DLD1 (cell line): ENCODE measurements at regions not wholly inside any gene's neighbourhood (a gene's known extent, or its start where the extent isn't known, plus 50 kb on each side); places are given as distances from the start of the nearest gene placed in this dataset.
"Not testable (repeated sequence)": the region's sequence is repeated elsewhere in the genome, so short reads cannot be mapped to it uniquely, and the experiment has no call there.

Experiments used
- in situ Hi-C: cut with HindIII; loops from 2 replicates; pipeline ENCODE4 v1.10.0; 2017; ENCODE audit warnings: low sequenced_read_pairs

DNA sequence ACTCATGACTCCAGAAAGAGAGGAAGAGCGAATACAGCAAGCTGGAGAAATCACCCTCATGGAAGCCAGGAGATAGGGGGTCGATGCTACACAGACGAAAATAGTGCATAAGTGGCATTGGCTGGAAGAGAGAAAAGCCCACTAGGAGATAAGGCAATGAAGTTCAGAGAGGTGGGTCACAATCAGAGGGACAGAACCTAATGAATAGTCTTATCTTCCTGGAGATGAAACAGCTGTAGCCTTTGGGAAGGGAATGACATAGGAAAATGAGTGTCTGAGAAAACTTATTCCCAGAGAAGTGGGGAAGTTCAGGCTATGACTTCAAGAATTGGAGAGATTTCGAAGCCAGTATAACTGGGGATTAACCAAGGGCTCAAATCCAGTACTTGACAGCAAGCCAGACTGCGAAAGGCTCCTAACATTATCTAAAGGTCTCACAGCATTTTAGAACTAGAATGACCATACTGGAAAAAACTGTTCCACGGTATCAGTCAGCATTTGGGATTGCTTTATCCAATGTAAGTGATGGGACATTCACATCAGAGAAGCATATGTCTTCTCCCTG, 211.1 kb downstream of the ZNF365 start:
- in situ Hi-C loops, result no loop called here

GRCh38 chr10:62587011-62587410, 212.8 kb downstream of the ZNF365 start:
- in situ Hi-C loops, result no loop called here

DNA sequence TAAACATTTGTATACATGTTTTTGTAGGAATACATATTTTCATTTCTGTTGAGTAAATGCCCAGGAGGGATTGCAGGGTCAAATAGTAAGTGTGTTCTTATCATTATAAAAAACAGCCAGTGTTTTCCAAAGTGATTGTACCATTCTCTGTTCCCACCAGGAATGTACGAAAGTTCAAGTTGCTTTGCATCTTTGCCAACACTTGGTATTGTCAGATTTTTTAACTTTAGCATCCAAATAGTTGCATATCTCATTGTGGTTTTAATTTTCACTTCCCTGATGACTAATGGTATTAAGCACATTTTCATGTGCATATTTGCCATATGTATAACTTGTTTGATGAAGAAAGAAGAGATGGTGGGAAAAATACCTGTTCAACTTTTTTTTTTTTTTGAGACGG, 213.9 kb downstream of the ZNF365 start:
- in situ Hi-C loops, result no loop called here

DNA sequence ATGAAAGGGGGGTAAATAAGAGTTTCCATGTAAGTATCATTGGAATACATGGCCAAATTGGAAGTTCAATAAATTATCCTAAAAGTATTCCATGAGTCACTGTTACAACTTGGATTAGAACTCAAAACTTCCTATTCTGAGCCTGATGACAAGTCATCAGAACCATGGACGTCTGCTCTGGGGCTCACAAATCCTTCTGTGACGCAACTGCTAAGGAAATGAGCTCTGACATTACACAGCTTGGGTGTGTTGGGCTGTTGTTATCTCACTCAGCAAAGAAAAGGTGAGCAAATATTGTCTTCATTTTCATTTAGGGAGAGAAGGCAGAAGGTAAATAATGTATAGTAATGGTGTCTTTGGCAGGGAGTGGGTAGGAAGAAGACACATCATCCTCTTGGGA, 214.8 kb upstream of the ADO start:
- in situ Hi-C loops, result no loop called here

DNA sequence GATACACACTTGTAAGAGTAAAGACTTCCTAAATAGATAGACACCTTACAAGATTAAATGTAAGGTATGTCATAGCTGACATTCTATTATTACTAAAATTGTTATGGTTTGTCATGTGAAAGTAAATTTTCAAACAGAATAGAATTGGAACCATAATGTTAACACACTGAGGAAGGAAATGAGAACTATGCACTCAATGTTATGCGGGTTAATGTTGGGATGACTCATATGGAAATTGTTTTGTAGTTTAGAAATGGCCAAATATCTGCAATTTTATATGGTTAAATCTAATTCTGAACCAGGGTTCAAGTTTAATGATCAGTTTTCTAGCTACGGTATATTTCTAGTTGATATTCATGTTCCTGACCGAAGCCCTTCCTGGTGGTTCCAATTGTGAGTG, 214.2 kb upstream of the ADO start:
- in situ Hi-C loops, result no loop called here

- in situ Hi-C loops, result no loop called here
These were observed 210.4 kb upstream of the ADO start for GRCh38 chr10:62594093-62594520.

GRCh38 chr10:62597226-62597625, 207.3 kb upstream of the ADO start:
- in situ Hi-C loops, result no loop called here

GRCh38 chr10:62599161-62599560, 205.4 kb upstream of the ADO start:
- in situ Hi-C loops, result no loop called here

DNA sequence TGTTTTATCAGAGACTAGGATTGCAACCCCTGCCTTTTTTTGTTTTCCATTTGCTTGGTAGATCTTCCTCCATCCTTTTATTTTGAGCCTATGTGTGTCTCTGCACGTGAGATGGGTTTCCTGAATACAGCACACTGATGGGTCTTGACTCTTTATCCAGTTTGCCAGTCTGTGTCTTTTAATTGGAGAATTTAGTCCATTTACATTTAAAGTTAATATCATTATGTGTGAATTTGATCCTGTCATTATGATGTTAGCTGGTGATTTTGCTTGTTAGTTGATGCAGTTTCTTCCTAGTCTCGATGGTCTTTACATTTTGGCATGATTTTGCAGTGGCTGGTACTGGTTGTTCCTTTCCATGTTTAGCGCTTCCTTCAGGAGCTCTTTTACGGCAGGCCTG, 198.0 kb upstream of the ADO start:
- in situ Hi-C loops, result not testable (repeated sequence)

DNA sequence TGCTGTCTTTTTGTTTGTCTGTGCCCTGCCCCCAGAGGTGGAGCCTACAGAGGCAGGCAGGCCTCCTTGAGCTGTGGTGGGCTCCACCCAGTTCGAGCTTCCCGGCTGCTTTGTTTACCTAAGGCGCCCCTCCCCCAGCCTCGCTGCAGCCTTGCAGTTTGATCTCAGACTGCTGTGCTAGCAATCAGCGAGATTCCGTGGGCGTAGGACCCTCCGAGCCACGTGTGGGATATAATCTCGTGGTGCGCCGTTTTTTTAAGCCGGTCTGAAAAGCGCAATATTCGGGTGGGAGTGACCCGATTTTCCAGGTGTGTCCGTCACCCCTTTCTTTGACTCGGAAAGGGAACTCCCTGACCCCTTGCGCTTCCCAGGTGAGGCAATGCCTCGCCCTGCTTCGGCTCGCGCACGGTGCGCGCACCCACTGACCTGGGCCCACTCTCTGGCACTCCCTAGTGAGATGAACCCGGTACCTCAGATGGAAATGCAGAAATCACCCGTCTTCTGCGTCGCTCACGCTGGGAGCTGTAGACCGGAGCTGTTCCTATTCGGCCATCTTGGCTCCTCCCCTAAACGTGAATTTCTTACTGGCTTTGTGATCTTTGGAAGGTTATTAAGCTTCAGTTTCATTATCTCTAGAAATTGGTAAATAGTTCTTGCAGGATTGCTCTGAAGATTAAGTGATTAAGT, 196.2 kb upstream of the ADO start:
- in situ Hi-C loops, result not testable (repeated sequence)

DNA sequence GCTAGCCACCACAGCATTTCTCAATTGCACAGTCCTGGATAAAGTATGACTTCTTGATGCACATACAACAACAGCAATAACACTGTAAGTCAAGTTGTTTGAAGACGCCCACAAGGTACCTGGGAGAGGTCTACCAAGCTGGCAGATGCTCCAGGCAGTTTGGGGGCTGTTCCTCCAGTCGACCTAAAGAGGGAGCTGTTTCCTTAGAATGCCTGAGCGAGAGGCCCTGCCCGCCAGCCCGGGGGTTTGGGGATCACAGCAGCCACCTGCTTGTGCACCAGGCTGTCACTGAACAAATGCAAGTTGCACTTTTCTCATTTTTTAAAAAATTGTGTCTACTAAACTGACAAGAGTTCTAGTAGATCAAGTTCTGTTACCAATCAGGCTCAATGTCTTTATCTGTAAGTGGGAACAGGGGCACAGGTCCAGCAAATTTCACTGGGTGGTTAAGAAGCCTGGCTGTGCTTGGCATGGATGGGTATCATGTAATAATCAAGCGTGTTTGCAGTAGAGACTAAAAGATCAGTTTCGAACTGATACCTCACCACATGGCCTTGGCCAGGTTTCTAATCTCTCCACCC, 193.8 kb upstream of the ADO start:
- in situ Hi-C loops, result no loop called here

DNA sequence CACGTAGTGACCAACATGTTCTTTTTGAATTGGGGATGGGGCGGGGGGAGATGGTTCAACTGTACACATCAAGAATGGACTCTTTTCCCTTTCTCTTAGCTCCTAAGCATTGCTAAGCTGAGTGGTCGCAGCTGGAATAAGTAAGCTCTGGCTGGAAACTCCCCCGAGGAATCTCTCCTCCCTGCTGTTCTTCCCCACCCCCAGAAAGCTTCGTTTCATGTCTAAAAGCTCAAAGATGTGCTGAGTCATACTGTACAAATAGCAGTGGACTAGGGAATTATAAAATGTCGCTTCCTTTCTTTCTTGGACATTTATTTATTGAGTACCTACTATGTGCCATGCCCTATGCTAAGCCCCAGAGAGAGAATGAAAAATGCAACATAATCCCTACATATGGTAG, 191.1 kb upstream of the ADO start:
- in situ Hi-C loops, result no loop called here

GRCh38 chr10:62613859-62614258, 190.7 kb upstream of the ADO start:
- in situ Hi-C loops, result no loop called here

GRCh38 chr10:62614389-62615157, 189.9 kb upstream of the ADO start:
- in situ Hi-C loops, result no loop called here

- in situ Hi-C loops, result no loop called here
These were observed 187.5 kb upstream of the ADO start for GRCh38 chr10:62616885-62617590.

DNA sequence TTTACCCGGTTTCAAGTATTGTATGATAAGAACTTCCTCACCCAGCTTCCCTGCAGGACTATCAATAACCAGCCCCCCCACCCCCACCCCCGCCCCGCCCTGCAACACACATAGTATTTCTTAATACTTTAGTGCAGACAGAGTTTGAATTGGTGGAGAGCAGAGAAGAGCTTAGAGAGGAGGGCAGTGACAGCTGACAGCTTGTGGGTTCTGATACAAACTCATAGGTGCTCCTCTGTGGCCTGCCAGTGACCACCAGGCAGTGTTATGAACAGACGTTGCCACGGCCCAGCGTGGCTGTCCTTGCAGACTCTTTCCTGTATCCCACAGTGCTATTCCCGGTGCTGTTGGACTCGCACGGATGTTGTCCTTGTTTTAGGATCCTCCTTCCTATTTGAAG, 186.9 kb upstream of the ADO start:
- in situ Hi-C loops, result no loop called here

GRCh38 chr10:62618054-62618453, 186.5 kb upstream of the ADO start:
- in situ Hi-C loops, result no loop called here

DNA sequence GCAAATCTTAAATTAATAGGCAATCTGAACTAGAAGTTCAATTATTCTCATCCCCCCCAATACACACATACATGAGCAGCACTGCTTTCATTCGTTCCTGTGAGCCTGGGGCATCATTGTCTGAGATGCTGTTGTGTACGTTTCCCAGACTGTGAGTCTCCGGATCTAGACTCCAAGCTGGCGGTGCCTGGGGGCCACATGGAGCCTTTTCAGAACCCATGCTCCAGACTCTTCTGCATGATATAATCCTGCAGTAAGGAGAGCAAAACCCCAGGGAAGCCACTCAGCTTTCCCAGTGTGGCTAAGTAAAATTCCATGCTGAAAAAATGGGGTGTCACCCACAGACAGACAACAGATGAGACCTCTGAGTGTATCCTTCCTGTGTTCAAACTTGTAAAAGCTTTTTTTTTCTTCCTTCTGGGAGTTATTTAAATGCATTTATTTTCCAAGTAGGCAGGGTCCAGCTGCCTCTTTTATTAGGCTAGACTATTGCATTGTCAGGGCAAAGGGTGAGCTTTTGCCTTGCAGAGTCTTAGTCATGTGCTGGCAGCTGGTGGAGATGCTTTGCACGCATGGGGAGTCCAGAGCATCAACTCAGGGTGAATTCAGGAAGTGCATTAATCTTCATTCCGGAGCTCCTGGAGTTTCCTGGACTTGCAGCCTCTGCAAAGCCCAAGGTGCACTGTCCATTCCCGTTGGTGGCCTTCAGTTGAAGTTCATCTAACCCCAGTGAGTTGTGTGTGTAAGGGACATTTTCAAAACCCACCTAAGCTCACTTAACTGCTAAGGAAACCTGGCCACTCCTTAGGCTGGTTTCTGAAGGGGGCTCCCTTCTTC, 185.7 kb upstream of the ADO start:
- in situ Hi-C loops, result no loop called here

DNA sequence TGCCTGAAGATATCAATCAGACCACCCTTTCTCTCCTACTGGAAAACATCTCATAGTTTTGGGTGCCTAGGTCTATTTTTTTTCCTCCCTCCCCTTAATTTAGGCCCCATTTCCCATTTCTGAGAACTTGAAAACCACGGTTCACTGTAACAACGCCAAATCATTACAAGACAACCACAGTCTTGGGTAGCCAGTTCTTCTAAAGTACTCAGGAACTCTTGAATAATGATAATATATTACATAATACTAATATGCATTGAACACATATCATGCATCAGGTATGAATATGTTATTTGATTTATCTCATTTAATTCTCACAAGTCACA, 185.1 kb upstream of the ADO start:
- in situ Hi-C loops, result no loop called here

DNA sequence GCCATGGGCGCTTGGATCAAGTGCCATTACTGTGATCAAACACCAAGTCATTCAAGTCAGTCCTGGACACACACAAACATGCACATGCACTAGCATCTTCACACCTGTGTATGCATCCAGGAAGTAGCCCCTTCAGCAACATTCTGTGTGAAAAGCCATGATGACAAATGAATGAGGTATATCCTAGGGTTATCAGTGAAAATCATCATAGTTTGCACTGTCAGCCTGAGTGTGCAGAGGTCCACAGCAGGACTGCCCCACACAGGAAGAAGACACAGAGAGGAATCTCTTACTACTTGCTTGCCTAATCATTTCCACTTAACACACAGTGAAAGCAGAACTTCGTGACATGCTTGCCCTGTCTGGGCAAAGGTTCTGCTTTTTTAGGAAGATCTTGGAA, 184.0 kb upstream of the ADO start:
- in situ Hi-C loops, result no loop called here

- in situ Hi-C loops, result no loop called here
These were observed 181.3 kb upstream of the ADO start for GRCh38 chr10:62623223-62623622.
